ENCODE measurements at regions not wholly inside any gene's neighbourhood (a gene's known extent, or its start where the extent isn't known, plus 50 kb on each side); places are given as distances from the start of the nearest gene placed in this dataset.

GRCh38 chr1:30660241-30660640, 63.1 kb downstream of the MATN1 start:
- DNase-seq (ENCODE audit: low spot score): no peak
- H3K9me3 ChIP-seq (ENCODE audit: low read length): no peaks in the 10 kb centered on the region
- H3K79me2 ChIP-seq (ENCODE audit: insufficient read depth, low read length): no peaks in the 10 kb centered on the region
- FAIRE-seq: no peak
- no peak overlapping the region for H3K4me3 ChIP-seq (replicated peaks in 1 of 3; ENCODE audit: insufficient read depth in 1 of 3, low read depth in 2 of 3, low read length in 3 of 3)
- no peaks in the 10 kb centered on the region for H4K20me1 ChIP-seq (ENCODE audit: insufficient read depth, low read length)
- intact Hi-C loops (cut with micrococcal nuclease; ENCODE audit: unreplicated experiment): no loop called here
- TF ChIP-seq JUND (CRISPR knock-in tag; IDR thresholded peaks at IDR 0.05) (no peak), U2AF2 (IDR thresholded peaks at IDR 0.05; ENCODE audit: low read depth, low read length) (no peak), PRMT3 (CRISPR knock-in tag; IDR thresholded peaks at IDR 0.05; ENCODE audit: borderline replicate concordance, low read depth) (no peak), SCMH1 (CRISPR knock-in tag; IDR thresholded peaks at IDR 0.05; ENCODE audit: borderline replicate concordance) (no peak), ZBTB42 (CRISPR knock-in tag; IDR thresholded peaks at IDR 0.05) (no peak), KAT2B (IDR thresholded peaks at IDR 0.05; ENCODE audit: borderline replicate concordance, low read depth, low read length) (no peak), KDM6A (CRISPR knock-in tag; IDR thresholded peaks at IDR 0.05; ENCODE audit: low read depth) (no peak), ZNF496 (CRISPR knock-in tag; IDR thresholded peaks at IDR 0.05; ENCODE audit: insufficient replicate concordance) (no peak), YEATS2 (CRISPR knock-in tag; IDR thresholded peaks at IDR 0.05; ENCODE audit: borderline replicate concordance) (no peak), MTF1 (CRISPR knock-in tag; IDR thresholded peaks at IDR 0.05) (no peak), ZNF773 (CRISPR knock-in tag; IDR thresholded peaks at IDR 0.05; ENCODE audit: borderline replicate concordance) (no peak), RARG (CRISPR knock-in tag; IDR thresholded peaks at IDR 0.05; ENCODE audit: low read depth) (no peak), PAF1 (CRISPR knock-in tag; IDR thresholded peaks at IDR 0.05) (no peak), ZNF296 (CRISPR knock-in tag; conservative IDR thresholded peaks at IDR 0.05) (no peak)
- no peak for ATAC-seq
- no peak overlapping the region for H3K9ac ChIP-seq (ENCODE audit: insufficient read depth, low read depth, low read length)
- no peaks in the 10 kb centered on the region for H3K36me3 ChIP-seq (replicated peaks in 1 of 2; ENCODE audit: control insufficient read depth in 1 of 2, insufficient read depth in 2 of 2, low read length in 2 of 2)
- H3K4me2 ChIP-seq (ENCODE audit: low read depth, low read length): no peak overlapping the region
- CTCF ChIA-PET (ENCODE audit: low intra/inter-chr PET ratio, low total read pairs): no interaction called here
- 39% methylated on average over 8 of the region's 8 CpGs for WGBS (ENCODE audit: low lambda C conversion rate)
- H3K27me3 ChIP-seq (ENCODE audit: control insufficient read depth in 1 of 2, insufficient read depth in 2 of 2, low read length in 2 of 2): peaks cover 2 to 25% of the 10 kb centered on the region in 2 experiments; a peak in 4 of 5 replicates
- no peak overlapping the region for H2AFZ ChIP-seq (ENCODE audit: low read length)
- POLR2A ChIA-PET: no interaction called here
- no TSS peak for BruUV-seq (replicated peaks)
- H3K27ac ChIP-seq (ENCODE audit: extremely low read length, insufficient read depth, low read length): no peak overlapping the region
- in situ Hi-C loops (cut with HindIII; ENCODE audit: extremely low pct_ligation_motif_present, low pct_unique_long_range_greater_than_20kb): no loop called here
- peaks cover 29% of the 10 kb centered on the region for H3K4me1 ChIP-seq (ENCODE audit: insufficient read depth, low read length)
